ENCODE measurements at regions not wholly inside any gene's neighbourhood (a gene's known extent, or its start where the extent isn't known, plus 50 kb on each side); places are given as distances from the start of the nearest gene placed in this dataset.

DNA sequence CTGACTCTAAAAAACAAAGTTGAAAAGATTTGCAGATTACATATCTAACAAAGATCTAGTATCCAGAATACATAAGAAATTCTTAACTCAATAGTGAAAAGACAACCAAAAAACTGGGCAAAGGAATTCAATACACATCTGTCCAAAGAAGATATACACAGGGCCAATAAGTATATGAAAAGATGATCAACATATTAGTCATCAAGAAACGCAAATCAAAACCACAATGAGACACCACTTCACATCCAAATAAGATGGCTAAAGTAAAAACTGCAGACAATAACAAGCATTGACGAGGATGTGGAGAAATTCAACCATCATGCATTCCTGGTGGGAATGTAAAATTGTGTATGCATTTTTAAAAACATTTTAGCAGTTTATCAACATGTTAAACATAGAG, 256.0 kb downstream of the EIPR1 start:
- TF ChIP-seq ZNF70 (CRISPR knock-in tag; IDR thresholded peaks at IDR 0.05) = no peak
- TF ChIP-seq ZFP30 (CRISPR knock-in tag; IDR thresholded peaks at IDR 0.05) = no peak
- no peak for TF ChIP-seq POU6F1 (CRISPR knock-in tag; IDR thresholded peaks at IDR 0.05; ENCODE audit: borderline replicate concordance, low read depth)
- no peak for TF ChIP-seq PPARA (CRISPR knock-in tag; IDR thresholded peaks at IDR 0.05; ENCODE audit: borderline replicate concordance)
- no peak for ATAC-seq

- TF ChIP-seq RARB (CRISPR knock-in tag; IDR thresholded peaks at IDR 0.05) = no peak
- no peak for TF ChIP-seq ZNF8 (CRISPR knock-in tag; IDR thresholded peaks at IDR 0.05)
- no peak for TF ChIP-seq ZNF70 (CRISPR knock-in tag; IDR thresholded peaks at IDR 0.05)
- no peak for ATAC-seq
These were observed 259.9 kb downstream of the EIPR1 start for GRCh38 chr2:3117650-3118216.

DNA sequence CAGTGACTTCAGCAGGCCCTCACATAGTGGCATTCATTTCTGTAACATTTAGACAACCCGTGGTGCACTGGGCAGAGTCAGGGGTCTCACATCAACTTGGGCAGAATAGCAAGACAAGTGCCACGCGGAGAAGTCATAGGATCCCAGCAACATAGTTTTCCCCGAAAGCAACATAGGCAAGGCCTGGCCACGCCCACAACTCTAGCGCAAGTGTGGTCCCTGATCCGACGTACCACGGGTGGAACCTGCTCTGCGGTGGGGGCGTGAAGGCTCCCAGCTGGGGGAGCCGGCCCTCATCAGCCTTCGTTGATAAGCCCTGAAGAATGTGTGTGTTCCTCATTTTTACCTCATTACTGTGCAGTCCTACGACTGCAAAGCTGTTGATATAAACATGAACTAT, 261.2 kb downstream of the EIPR1 start:
- no peak for ATAC-seq
- TF ChIP-seq CSDC2 (CRISPR knock-in tag; IDR thresholded peaks at IDR 0.05) (no peak), RARB (CRISPR knock-in tag; IDR thresholded peaks at IDR 0.05) (no peak), ZNF8 (CRISPR knock-in tag; IDR thresholded peaks at IDR 0.05) (no peak), BACH2 (CRISPR knock-in tag; IDR thresholded peaks at IDR 0.05; ENCODE audit: borderline replicate concordance) (no peak), GLIS3 (CRISPR knock-in tag; IDR thresholded peaks at IDR 0.05) (no peak), ESRRG (CRISPR knock-in tag; IDR thresholded peaks at IDR 0.05) (no peak), TCF4 (CRISPR knock-in tag; IDR thresholded peaks at IDR 0.05; ENCODE audit: borderline replicate concordance) (no peak), PPARA (CRISPR knock-in tag; IDR thresholded peaks at IDR 0.05; ENCODE audit: borderline replicate concordance) (no peak), POU6F1 (CRISPR knock-in tag; IDR thresholded peaks at IDR 0.05; ENCODE audit: borderline replicate concordance, low read depth) (no peak), ZNF70 (CRISPR knock-in tag; IDR thresholded peaks at IDR 0.05) (no peak), ZFP30 (CRISPR knock-in tag; IDR thresholded peaks at IDR 0.05) (no peak), ZFP3 (CRISPR knock-in tag; IDR thresholded peaks at IDR 0.05) (no peak), ZNF565 (CRISPR knock-in tag; conservative IDR thresholded peaks at IDR 0.05; ENCODE audit: low read depth) (no peak)
- TF ChIP-seq, protein P1, sequence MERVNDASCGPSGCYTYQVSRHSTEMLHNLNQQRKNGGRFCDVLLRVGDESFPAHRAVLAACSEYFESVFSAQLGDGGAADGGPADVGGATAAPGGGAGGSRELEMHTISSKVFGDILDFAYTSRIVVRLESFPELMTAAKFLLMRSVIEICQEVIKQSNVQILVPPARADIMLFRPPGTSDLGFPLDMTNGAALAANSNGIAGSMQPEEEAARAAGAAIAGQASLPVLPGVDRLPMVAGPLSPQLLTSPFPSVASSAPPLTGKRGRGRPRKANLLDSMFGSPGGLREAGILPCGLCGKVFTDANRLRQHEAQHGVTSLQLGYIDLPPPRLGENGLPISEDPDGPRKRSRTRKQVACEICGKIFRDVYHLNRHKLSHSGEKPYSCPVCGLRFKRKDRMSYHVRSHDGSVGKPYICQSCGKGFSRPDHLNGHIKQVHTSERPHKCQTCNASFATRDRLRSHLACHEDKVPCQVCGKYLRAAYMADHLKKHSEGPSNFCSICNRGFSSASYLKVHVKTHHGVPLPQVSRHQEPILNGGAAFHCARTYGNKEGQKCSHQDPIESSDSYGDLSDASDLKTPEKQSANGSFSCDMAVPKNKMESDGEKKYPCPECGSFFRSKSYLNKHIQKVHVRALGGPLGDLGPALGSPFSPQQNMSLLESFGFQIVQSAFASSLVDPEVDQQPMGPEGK (CRISPR knock-in tag; IDR thresholded peaks at IDR 0.05; ENCODE audit: borderline replicate concordance) = no peak

DNA sequence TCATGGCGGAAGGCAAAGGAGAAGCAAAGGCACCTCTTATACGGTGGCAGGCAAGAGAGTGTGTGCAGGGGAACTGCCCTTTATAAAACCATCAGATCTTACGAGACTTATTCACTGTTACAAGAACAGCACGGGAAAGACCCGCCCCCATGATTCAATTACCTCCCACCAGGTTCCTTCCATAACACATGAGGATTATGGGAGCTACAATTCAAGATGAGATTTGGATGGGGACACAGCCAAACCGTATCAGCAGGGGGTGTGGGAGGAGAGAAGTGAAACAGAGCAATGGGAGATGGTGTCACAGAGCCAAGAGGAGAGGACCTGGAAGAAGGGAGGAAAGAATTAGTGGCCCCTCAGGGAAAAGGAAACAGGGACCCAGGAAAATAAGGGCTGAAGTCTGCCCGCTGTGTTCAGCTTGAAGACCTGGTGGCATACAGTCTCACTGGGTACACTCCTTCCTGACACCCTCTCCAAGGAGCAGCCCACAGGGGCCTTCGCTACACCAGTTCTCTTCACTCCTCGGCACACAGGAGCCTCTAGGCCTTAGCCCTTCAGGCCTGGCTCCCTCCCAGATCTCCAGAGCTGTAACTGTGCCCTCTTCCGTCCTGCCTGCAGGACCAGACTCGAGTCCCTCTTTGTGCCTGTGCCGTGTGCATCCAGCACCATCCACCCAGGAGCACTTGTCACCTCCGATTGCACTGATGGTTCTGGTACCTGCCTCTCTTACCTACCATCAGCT, 262.1 kb downstream of the EIPR1 start:
- no peak for TF ChIP-seq POU6F1 (CRISPR knock-in tag; IDR thresholded peaks at IDR 0.05; ENCODE audit: borderline replicate concordance, low read depth)
- no peak for TF ChIP-seq ZC3H10 (CRISPR knock-in tag; IDR thresholded peaks at IDR 0.05)
- no peak for TF ChIP-seq SNAI2 (CRISPR knock-in tag; IDR thresholded peaks at IDR 0.05)
- TF ChIP-seq, protein P2, sequence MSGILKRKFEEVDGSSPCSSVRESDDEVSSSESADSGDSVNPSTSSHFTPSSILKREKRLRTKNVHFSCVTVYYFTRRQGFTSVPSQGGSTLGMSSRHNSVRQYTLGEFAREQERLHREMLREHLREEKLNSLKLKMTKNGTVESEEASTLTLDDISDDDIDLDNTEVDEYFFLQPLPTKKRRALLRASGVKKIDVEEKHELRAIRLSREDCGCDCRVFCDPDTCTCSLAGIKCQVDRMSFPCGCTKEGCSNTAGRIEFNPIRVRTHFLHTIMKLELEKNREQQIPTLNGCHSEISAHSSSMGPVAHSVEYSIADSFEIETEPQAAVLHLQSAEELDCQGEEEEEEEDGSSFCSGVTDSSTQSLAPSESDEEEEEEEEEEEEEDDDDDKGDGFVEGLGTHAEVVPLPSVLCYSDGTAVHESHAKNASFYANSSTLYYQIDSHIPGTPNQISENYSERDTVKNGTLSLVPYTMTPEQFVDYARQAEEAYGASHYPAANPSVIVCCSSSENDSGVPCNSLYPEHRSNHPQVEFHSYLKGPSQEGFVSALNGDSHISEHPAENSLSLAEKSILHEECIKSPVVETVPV (CRISPR knock-in tag; IDR thresholded peaks at IDR 0.05) = no peak
- no peak for TF ChIP-seq OSR1 (CRISPR knock-in tag; IDR thresholded peaks at IDR 0.05)
- ATAC-seq = no peak

All from SK-N-SH treated with all-trans-retinoic acid at 6 μM for 48 hours (cell line).